ENCODE measurements at regions not wholly inside any gene's neighbourhood (a gene's known extent, or its start where the extent isn't known, plus 50 kb on each side); places are given as distances from the start of the nearest gene placed in this dataset.

DNA sequence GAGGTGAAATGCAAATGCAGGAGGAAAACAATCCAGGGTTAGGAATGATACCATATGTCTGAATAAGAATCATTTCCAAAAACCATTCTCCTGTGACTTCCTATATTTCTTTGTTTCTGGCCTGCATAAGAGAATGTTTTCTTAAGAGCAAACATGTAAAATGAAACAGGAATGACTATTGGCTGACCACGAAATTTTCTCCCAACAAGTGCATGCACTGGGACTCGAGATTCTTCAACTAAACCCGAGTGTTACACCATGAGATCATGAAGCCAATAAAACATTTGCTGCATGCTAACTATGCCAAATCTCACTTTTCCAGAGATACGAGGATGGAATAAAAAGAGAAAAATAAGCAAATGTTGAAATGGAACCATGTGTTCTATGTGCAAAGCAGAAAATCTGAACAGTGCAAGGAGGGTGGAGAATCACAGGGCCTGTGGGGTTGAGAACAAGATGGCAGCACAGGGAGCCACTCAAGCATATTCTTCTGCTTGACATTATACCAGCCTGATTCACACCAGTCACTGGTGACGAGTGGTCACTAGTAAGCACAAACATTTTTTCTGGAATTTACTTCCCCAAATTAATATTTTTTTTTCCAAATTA lies 212.2 kb upstream of the FOXA2 start:
- Histone ChIP-seq H3K9me3 (no peaks in the 10 kb centered on the region), H3K79me2 (ENCODE audit: insufficient read depth) (no peaks in the 10 kb centered on the region), H3K36me3 (replicated peaks in 1 of 2; ENCODE audit: control insufficient read depth in 1 of 2, insufficient read depth in 2 of 2, low read length in 1 of 2) (no peaks in the 10 kb centered on the region), H3F3A (replicated peaks; ENCODE audit: insufficient read depth) (peaks cover 12% of the 10 kb centered on the region), H3K27ac (ENCODE audit: low read depth in 2 of 2, low read length in 1 of 2) (peak overlapping the region in 1 of 2 experiments; percentile 89; a peak in 2 of 4 replicates), H3K4me2 (peak overlapping the region; percentile 58), H3K9ac (peak overlapping the region; percentile 45; the same call in 1 of the 2 replicates), H3K4me1 (ENCODE audit: control insufficient read depth in 1 of 2, insufficient read depth in 2 of 2, low read depth in 1 of 2, low read length in 1 of 2) (peaks cover 0 to 21% of the 10 kb centered on the region in 2 experiments; a peak in 2 of 4 replicates), H3K9me2 (no peaks in the 10 kb centered on the region), H2AFZ (ENCODE audit: low read depth) (peak overlapping the region; percentile 35; the same call in 1 of the 2 replicates), H3K4me3 (ENCODE audit: low read depth in 2 of 2, low read length in 1 of 2) (no peak overlapping the region), H4K20me1 (ENCODE audit: insufficient read depth) (no peaks in the 10 kb centered on the region), H3K27me3 (ENCODE audit: insufficient read depth) (no peaks in the 10 kb centered on the region)
- no peak for DNase-seq
- CTCF ChIA-PET: no interaction called here
- TF ChIP-seq RCOR1 (IDR thresholded peaks at IDR 0.05; ENCODE audit: low read length): no peak
- TF ChIP-seq, protein P1, sequence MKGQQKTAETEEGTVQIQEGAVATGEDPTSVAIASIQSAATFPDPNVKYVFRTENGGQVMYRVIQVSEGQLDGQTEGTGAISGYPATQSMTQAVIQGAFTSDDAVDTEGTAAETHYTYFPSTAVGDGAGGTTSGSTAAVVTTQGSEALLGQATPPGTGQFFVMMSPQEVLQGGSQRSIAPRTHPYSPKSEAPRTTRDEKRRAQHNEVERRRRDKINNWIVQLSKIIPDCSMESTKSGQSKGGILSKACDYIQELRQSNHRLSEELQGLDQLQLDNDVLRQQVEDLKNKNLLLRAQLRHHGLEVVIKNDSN (IDR thresholded peaks at IDR 0.05; ENCODE audit: borderline replicate concordance, low read depth): no peak
- no peak for TF ChIP-seq EP300 (IDR thresholded peaks at IDR 0.05; ENCODE audit: borderline replicate concordance in 1 of 2, low read depth in 1 of 2, low read length in 1 of 2)
- TF ChIP-seq ELF1 (IDR thresholded peaks at IDR 0.05): no peak
- TF ChIP-seq SMC3 (IDR thresholded peaks at IDR 0.05; ENCODE audit: low read depth, low read length): no peak
- no peak for TF ChIP-seq FOXM1 (IDR thresholded peaks at IDR 0.05; ENCODE audit: low read depth)
- no peak for TF ChIP-seq CHD2 (IDR thresholded peaks at IDR 0.05; ENCODE audit: low read length, partially characterized antibody)
- TF ChIP-seq TEAD4 (IDR thresholded peaks at IDR 0.05; ENCODE audit: borderline replicate concordance, insufficient read depth): no peak
- TF ChIP-seq RAD21 (IDR thresholded peaks at IDR 0.05; ENCODE audit: low read length): no peak
- TF ChIP-seq, protein P2, sequence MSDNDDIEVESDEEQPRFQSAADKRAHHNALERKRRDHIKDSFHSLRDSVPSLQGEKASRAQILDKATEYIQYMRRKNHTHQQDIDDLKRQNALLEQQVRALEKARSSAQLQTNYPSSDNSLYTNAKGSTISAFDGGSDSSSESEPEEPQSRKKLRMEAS (IDR thresholded peaks at IDR 0.05; ENCODE audit: low read depth): no peak
- POLR2A ChIA-PET: no interaction called here
- WGBS (ENCODE audit: low lambda C conversion rate): 16% methylated on average over 5 of the region's 5 CpGs

DNA sequence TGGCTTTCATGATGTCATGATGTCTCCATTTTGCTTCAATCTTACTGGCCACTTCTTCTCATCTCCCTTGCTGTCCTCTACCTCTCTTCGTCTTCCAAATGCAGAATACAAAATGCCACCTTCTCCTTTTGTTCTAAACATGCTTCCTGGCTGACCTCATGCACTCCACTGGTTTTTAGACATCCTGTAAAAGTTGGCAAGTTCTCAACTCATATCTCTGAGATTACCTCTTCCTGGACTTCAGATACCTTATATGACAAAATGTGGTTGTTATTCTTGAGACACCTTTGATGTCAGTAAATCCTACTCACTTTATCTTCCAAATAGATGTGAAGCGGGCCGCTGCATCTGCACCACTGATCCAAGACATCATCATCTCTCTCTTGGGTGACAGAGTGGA lies 212.7 kb upstream of the FOXA2 start:
- Histone ChIP-seq H3F3A (replicated peaks; ENCODE audit: insufficient read depth) (peaks cover 12% of the 10 kb centered on the region), H3K9me2 (no peaks in the 10 kb centered on the region), H3K9me3 (no peaks in the 10 kb centered on the region), H3K27me3 (ENCODE audit: insufficient read depth) (no peaks in the 10 kb centered on the region), H3K4me3 (ENCODE audit: low read depth in 2 of 2, low read length in 1 of 2) (no peak overlapping the region), H4K20me1 (ENCODE audit: insufficient read depth) (no peaks in the 10 kb centered on the region), H3K4me2 (no peak overlapping the region; the same call in 1 of the 2 replicates), H3K4me1 (ENCODE audit: control insufficient read depth in 1 of 2, insufficient read depth in 2 of 2, low read depth in 1 of 2, low read length in 1 of 2) (peaks cover 0 to 21% of the 10 kb centered on the region in 2 experiments; a peak in 2 of 4 replicates), H2AFZ (ENCODE audit: low read depth) (no peak overlapping the region), H3K27ac (ENCODE audit: low read depth in 2 of 2, low read length in 1 of 2) (peak overlapping the region in 1 of 2 experiments; percentile 89; a peak in 2 of 4 replicates), H3K79me2 (ENCODE audit: insufficient read depth) (no peaks in the 10 kb centered on the region), H3K36me3 (replicated peaks in 1 of 2; ENCODE audit: control insufficient read depth in 1 of 2, insufficient read depth in 2 of 2, low read length in 1 of 2) (no peaks in the 10 kb centered on the region), H3K9ac (no peak overlapping the region)
- WGBS (ENCODE audit: low lambda C conversion rate): 23% methylated on average over 3 of the region's 3 CpGs
- POLR2A ChIA-PET: no interaction called here
- CTCF ChIA-PET: no interaction called here
- no peak for DNase-seq
- no peak for TF ChIP-seq RCOR1 (IDR thresholded peaks at IDR 0.05; ENCODE audit: low read length)
- TF ChIP-seq EP300 (IDR thresholded peaks at IDR 0.05; ENCODE audit: borderline replicate concordance in 1 of 2, low read depth in 1 of 2, low read length in 1 of 2): no peak
- no peak for TF ChIP-seq TCF12 (IDR thresholded peaks at IDR 0.05)
- no peak for TF ChIP-seq NFIC (IDR thresholded peaks at IDR 0.05; ENCODE audit: borderline replicate concordance)
- TF ChIP-seq EZH2phosphoT487 (IDR thresholded peaks at IDR 0.05; ENCODE audit: borderline replicate concordance, low read depth): no peak
- TF ChIP-seq SMC3 (IDR thresholded peaks at IDR 0.05; ENCODE audit: low read depth, low read length): no peak
- TF ChIP-seq, protein P1 (IDR thresholded peaks at IDR 0.05; ENCODE audit: borderline replicate concordance, low read depth): no peak
- TF ChIP-seq FOSL2 (IDR thresholded peaks at IDR 0.05; ENCODE audit: borderline replicate concordance, low read depth): no peak
- TF ChIP-seq, protein P3, sequence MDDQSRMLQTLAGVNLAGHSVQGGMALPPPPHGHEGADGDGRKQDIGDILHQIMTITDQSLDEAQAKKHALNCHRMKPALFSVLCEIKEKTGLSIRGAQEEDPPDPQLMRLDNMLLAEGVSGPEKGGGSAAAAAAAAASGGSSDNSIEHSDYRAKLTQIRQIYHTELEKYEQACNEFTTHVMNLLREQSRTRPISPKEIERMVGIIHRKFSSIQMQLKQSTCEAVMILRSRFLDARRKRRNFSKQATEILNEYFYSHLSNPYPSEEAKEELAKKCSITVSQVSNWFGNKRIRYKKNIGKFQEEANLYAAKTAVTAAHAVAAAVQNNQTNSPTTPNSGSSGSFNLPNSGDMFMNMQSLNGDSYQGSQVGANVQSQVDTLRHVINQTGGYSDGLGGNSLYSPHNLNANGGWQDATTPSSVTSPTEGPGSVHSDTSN (IDR thresholded peaks at IDR 0.05): no peak
- TF ChIP-seq MEF2A (IDR thresholded peaks at IDR 0.05; ENCODE audit: borderline replicate concordance, low read depth): no peak
- TF ChIP-seq, protein P4, sequence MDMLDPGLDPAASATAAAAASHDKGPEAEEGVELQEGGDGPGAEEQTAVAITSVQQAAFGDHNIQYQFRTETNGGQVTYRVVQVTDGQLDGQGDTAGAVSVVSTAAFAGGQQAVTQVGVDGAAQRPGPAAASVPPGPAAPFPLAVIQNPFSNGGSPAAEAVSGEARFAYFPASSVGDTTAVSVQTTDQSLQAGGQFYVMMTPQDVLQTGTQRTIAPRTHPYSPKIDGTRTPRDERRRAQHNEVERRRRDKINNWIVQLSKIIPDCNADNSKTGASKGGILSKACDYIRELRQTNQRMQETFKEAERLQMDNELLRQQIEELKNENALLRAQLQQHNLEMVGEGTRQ (IDR thresholded peaks at IDR 0.05; ENCODE audit: borderline replicate concordance, low read depth, low read length): no peak
- TF ChIP-seq, protein P5, sequence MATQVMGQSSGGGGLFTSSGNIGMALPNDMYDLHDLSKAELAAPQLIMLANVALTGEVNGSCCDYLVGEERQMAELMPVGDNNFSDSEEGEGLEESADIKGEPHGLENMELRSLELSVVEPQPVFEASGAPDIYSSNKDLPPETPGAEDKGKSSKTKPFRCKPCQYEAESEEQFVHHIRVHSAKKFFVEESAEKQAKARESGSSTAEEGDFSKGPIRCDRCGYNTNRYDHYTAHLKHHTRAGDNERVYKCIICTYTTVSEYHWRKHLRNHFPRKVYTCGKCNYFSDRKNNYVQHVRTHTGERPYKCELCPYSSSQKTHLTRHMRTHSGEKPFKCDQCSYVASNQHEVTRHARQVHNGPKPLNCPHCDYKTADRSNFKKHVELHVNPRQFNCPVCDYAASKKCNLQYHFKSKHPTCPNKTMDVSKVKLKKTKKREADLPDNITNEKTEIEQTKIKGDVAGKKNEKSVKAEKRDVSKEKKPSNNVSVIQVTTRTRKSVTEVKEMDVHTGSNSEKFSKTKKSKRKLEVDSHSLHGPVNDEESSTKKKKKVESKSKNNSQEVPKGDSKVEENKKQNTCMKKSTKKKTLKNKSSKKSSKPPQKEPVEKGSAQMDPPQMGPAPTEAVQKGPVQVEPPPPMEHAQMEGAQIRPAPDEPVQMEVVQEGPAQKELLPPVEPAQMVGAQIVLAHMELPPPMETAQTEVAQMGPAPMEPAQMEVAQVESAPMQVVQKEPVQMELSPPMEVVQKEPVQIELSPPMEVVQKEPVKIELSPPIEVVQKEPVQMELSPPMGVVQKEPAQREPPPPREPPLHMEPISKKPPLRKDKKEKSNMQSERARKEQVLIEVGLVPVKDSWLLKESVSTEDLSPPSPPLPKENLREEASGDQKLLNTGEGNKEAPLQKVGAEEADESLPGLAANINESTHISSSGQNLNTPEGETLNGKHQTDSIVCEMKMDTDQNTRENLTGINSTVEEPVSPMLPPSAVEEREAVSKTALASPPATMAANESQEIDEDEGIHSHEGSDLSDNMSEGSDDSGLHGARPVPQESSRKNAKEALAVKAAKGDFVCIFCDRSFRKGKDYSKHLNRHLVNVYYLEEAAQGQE (IDR thresholded peaks at IDR 0.05; ENCODE audit: low read depth, low read length): no peak
- no peak for TF ChIP-seq YY1 (IDR thresholded peaks at IDR 0.05; ENCODE audit: low read depth)
- TF ChIP-seq FOXJ3 (CRISPR knock-in tag; IDR thresholded peaks at IDR 0.05): no peak
- no peak for TF ChIP-seq JUND (IDR thresholded peaks at IDR 0.05)

All from SK-N-SH (cell line).